ENCODE measurements at regions not wholly inside any gene's neighbourhood (a gene's known extent, or its start where the extent isn't known, plus 50 kb on each side); places are given as distances from the start of the nearest gene placed in this dataset.

DNA sequence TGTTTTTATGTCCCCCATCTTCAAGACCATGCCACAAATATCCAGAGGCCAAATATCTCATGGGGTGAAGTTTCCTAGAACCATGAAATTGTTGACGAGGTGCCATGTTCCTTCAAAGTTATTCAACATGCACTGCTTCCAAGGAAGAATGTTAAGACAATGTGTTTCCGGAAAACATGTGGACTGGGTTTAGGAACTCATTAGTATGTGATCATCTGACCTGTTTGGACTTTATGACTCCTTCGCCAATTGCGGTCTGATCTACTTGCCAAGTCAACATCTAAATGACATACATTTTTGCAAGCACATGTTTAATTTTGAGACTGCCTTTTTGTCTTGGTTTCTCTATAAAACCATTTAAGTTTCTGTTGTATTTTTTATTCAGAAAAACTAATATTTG is 234.8 kb downstream of the MAF start:
- CTCF ChIA-PET: no interaction called here
- DNase-seq (ENCODE audit: low read depth, low spot score): no peak
- ATAC-seq: no peak
- H3K9me2 ChIP-seq (ENCODE audit: insufficient read depth): no peaks in the 10 kb centered on the region
- H3K27me3 ChIP-seq (ENCODE audit: insufficient read depth, low read length): no peaks in the 10 kb centered on the region; the same call in 1 of the 2 replicates
- H3K27ac ChIP-seq (ENCODE audit: low read depth, low read length): no peak overlapping the region
- intact Hi-C loops (cut with micrococcal nuclease): loop anchor here (5.0 kb wide), 1 partner anchor 757 kb away; no protein-coding TSS in a partner anchor
- no peaks in the 10 kb centered on the region for H3K36me3 ChIP-seq (ENCODE audit: control insufficient read depth in 1 of 2, insufficient read depth in 2 of 2, low read length in 2 of 2)
- no peak overlapping the region for H3K4me2 ChIP-seq (ENCODE audit: low read length)
- H3K79me2 ChIP-seq (ENCODE audit: insufficient read depth, low read length): no peaks in the 10 kb centered on the region
- H3K9me3 ChIP-seq (ENCODE audit: control insufficient read depth in 1 of 2, insufficient read depth in 1 of 2, low read depth in 1 of 2, low read length in 2 of 2): peaks cover 37 to 41% of the 10 kb centered on the region in 2 experiments; a peak in 2 of 4 replicates
- POLR2A ChIA-PET: no interaction called here
- RAD21 ChIA-PET (ENCODE audit: low non-redundant PET in 1 of 2, low total read pairs in 2 of 2, uncharacterized antibody in 2 of 2, unreplicated experiment in 2 of 2): no interaction called here
- no peak overlapping the region for H2AFZ ChIP-seq (ENCODE audit: low read depth, low read length, poor library complexity, severe bottlenecking)
- no peaks in the 10 kb centered on the region for H3K4me1 ChIP-seq (ENCODE audit: control insufficient read depth in 1 of 2, insufficient read depth in 2 of 2, low read length in 2 of 2)
- H3K9ac ChIP-seq (ENCODE audit: low read length): no peak overlapping the region
- no peak overlapping the region for H3K4me3 ChIP-seq (replicated peaks in 1 of 2; ENCODE audit: low read depth in 1 of 2, low read length in 2 of 2)
- TF ChIP-seq, protein P1, sequence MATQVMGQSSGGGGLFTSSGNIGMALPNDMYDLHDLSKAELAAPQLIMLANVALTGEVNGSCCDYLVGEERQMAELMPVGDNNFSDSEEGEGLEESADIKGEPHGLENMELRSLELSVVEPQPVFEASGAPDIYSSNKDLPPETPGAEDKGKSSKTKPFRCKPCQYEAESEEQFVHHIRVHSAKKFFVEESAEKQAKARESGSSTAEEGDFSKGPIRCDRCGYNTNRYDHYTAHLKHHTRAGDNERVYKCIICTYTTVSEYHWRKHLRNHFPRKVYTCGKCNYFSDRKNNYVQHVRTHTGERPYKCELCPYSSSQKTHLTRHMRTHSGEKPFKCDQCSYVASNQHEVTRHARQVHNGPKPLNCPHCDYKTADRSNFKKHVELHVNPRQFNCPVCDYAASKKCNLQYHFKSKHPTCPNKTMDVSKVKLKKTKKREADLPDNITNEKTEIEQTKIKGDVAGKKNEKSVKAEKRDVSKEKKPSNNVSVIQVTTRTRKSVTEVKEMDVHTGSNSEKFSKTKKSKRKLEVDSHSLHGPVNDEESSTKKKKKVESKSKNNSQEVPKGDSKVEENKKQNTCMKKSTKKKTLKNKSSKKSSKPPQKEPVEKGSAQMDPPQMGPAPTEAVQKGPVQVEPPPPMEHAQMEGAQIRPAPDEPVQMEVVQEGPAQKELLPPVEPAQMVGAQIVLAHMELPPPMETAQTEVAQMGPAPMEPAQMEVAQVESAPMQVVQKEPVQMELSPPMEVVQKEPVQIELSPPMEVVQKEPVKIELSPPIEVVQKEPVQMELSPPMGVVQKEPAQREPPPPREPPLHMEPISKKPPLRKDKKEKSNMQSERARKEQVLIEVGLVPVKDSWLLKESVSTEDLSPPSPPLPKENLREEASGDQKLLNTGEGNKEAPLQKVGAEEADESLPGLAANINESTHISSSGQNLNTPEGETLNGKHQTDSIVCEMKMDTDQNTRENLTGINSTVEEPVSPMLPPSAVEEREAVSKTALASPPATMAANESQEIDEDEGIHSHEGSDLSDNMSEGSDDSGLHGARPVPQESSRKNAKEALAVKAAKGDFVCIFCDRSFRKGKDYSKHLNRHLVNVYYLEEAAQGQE (IDR thresholded peaks at IDR 0.05; ENCODE audit: low read depth): no peak
- TF ChIP-seq TCF7L2 (IDR thresholded peaks at IDR 0.05; ENCODE audit: borderline replicate concordance, extremely low read depth, insufficient read depth, insufficient read length): no peak
- TF ChIP-seq, protein P2, sequence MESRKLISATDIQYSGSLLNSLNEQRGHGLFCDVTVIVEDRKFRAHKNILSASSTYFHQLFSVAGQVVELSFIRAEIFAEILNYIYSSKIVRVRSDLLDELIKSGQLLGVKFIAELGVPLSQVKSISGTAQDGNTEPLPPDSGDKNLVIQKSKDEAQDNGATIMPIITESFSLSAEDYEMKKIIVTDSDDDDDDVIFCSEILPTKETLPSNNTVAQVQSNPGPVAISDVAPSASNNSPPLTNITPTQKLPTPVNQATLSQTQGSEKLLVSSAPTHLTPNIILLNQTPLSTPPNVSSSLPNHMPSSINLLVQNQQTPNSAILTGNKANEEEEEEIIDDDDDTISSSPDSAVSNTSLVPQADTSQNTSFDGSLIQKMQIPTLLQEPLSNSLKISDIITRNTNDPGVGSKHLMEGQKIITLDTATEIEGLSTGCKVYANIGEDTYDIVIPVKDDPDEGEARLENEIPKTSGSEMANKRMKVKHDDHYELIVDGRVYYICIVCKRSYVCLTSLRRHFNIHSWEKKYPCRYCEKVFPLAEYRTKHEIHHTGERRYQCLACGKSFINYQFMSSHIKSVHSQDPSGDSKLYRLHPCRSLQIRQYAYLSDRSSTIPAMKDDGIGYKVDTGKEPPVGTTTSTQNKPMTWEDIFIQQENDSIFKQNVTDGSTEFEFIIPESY (IDR thresholded peaks at IDR 0.05; ENCODE audit: extremely low read depth, insufficient replicate concordance, low read length): no peak
- TF ChIP-seq CEBPB (IDR thresholded peaks at IDR 0.05; ENCODE audit: low read depth): no peak
- no peak for TF ChIP-seq SP1 (IDR thresholded peaks at IDR 0.05; ENCODE audit: low read depth)
- TF ChIP-seq ZFX (IDR thresholded peaks at IDR 0.05): no peak
- TF ChIP-seq SRF (IDR thresholded peaks at IDR 0.05; ENCODE audit: low read depth): no peak
- TF ChIP-seq ZNF274 (IDR thresholded peaks at IDR 0.05; ENCODE audit: low read depth, low read length): no peak
- TF ChIP-seq EZH2 (IDR thresholded peaks at IDR 0.05): no peak
- no peak for TF ChIP-seq CBX3 (IDR thresholded peaks at IDR 0.05; ENCODE audit: low read depth)
- TF ChIP-seq FOSL1 (IDR thresholded peaks at IDR 0.05; ENCODE audit: low read depth): no peak
- TF ChIP-seq ELF1 (IDR thresholded peaks at IDR 0.05; ENCODE audit: borderline replicate concordance, low read depth): no peak
- no TSS peak for BruUV-seq (replicated peaks)
- H4K20me1 ChIP-seq (ENCODE audit: insufficient read depth): no peaks in the 10 kb centered on the region
